ENCODE measurements at regions not wholly inside any gene's neighbourhood (a gene's known extent, or its start where the extent isn't known, plus 50 kb on each side); places are given as distances from the start of the nearest gene placed in this dataset.

GRCh38 chr3:73908218-73908617, 283.5 kb upstream of the PDZRN3 start:
- TF ChIP-seq CTCF (conservative IDR thresholded peaks at IDR 0.05) (no peak), ZFX (IDR thresholded peaks at IDR 0.05) (no peak)

All from C4-2B (cell line).